Bronchial epithelial cell (primary cell): ENCODE measurements at regions not wholly inside any gene's neighbourhood (a gene's known extent, or its start where the extent isn't known, plus 50 kb on each side); places are given as distances from the start of the nearest gene placed in this dataset.
"Not testable (repeated sequence)": the region's sequence is repeated elsewhere in the genome, so short reads cannot be mapped to it uniquely, and the experiment has no call there.

Experiments used
- DNase-seq: peaks from one replicate; pipeline ENCODE4 v3.0.0-alpha.2; 2010; ENCODE audit warnings: low read depth
- FAIRE-seq: peaks from 2 replicates; lab custom pipeline; 2011; peaks lifted over from hg19 to GRCh38; lab: Jason Lieb, UNC
- H3K27me3 ChIP-seq: 2 replicates; pipeline ENCODE4 v1.5.1; 2011; ENCODE audit warnings: low read length; ENCODE audit not compliant: control insufficient read depth, insufficient read depth
- H3K36me3 ChIP-seq: 2 replicates; pipeline ENCODE4 v1.5.1; 2011; ENCODE audit warnings: low read length; ENCODE audit not compliant: control insufficient read depth, insufficient read depth
- H3K4me3 ChIP-seq: 2 replicates; pipeline ENCODE4 v1.5.1; 2011; ENCODE audit warnings: mild to moderate bottlenecking, low read depth, low read length, control low read depth
- TF ChIP-seq, protein P1 (sequence below): IDR thresholded peaks from 2 replicates; pipeline ENCODE4 v1.5.1; 2011; ENCODE audit warnings: mild to moderate bottlenecking, moderate library complexity, low read length, control low read depth, inconsistent platforms; ENCODE audit not compliant: insufficient read depth, severe bottlenecking

DNA sequence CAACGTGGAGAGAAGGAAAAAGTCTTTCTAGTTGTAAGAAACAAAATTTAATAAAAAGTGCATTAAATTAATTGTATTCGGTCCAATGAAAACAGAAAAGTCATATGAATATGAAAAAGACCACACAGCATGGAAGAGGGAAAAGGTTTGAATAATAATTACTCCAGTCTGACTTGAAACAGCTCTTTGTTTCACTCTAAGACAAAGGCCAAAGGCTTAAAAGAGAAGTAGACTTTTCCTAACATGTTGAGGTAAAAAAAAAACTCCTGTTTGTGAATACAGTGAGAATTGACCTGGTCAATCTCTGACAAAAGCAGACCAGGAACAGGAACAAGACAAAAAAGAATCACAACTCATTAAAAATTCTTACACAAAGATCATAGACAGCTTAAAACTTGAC is 429.8 kb downstream of the TOX3 start:
- TF ChIP-seq, protein P1, sequence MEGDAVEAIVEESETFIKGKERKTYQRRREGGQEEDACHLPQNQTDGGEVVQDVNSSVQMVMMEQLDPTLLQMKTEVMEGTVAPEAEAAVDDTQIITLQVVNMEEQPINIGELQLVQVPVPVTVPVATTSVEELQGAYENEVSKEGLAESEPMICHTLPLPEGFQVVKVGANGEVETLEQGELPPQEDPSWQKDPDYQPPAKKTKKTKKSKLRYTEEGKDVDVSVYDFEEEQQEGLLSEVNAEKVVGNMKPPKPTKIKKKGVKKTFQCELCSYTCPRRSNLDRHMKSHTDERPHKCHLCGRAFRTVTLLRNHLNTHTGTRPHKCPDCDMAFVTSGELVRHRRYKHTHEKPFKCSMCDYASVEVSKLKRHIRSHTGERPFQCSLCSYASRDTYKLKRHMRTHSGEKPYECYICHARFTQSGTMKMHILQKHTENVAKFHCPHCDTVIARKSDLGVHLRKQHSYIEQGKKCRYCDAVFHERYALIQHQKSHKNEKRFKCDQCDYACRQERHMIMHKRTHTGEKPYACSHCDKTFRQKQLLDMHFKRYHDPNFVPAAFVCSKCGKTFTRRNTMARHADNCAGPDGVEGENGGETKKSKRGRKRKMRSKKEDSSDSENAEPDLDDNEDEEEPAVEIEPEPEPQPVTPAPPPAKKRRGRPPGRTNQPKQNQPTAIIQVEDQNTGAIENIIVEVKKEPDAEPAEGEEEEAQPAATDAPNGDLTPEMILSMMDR, result no peak
- Histone ChIP-seq H3K27me3 (no peaks in the 10 kb centered on the region), H3K4me3 (no peak overlapping the region), H3K36me3 (no peaks in the 10 kb centered on the region)
- DNase-seq (no peak), FAIRE-seq (no peak)

DNA sequence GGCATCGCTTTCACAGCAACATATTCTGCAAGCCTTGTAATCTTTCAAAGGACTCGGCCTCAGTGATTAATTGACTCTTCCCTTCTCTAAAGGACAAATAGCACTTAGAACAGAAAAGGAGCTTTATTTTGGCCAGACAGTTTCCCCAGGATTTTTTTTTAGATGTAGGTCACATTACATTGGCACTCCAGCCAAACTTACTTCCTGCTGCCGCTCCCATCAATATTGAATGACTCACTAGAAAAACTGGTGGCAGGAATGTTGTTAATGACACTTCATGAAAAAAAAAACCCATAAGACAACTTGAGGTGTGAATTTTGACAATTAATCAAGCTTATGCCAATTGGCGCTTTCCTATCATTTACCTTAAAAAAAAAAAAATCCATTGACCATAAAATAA is 432.6 kb downstream of the TOX3 start:
- H3K27me3 ChIP-seq, result no peaks in the 10 kb centered on the region
- no peaks in the 10 kb centered on the region for H3K36me3 ChIP-seq
- FAIRE-seq (no peak), DNase-seq (peak; percentile 77)
- H3K4me3 ChIP-seq, result no peak overlapping the region
- TF ChIP-seq, protein P1, result no peak

DNA sequence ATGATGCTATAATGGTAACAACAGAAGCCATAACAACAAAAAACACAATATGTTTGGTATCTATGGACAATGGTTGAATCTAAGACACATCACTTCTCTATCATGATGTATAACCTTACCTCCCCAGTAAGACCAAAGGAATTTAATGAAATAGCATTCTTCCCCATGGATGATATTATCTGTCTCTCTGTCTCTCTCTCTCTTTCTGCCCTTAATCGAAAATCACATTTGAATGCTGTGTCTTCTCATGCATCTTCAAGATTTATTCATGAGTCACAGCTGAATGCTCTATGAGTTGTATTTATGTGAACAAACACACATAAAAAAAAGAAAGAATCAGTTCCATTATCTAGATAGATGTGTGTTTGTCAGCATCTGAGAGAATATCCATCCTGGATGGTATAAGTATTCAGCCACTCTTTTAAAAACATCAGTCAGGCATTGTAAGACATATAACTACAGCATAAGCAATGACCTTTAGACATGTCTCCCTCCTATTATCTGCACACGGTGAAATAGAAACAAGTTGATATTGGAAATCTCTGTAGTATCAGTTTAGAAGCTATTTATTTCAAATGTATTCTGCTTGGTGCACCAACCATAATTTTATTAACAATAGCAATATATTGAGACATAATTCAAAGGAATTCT is 433.3 kb downstream of the TOX3 start:
- H3K27me3 ChIP-seq, result no peaks in the 10 kb centered on the region
- FAIRE-seq (no peak), DNase-seq (peak; percentile 30)
- TF ChIP-seq, protein P1, result no peak
- no peak overlapping the region for H3K4me3 ChIP-seq
- no peaks in the 10 kb centered on the region for H3K36me3 ChIP-seq

DNA sequence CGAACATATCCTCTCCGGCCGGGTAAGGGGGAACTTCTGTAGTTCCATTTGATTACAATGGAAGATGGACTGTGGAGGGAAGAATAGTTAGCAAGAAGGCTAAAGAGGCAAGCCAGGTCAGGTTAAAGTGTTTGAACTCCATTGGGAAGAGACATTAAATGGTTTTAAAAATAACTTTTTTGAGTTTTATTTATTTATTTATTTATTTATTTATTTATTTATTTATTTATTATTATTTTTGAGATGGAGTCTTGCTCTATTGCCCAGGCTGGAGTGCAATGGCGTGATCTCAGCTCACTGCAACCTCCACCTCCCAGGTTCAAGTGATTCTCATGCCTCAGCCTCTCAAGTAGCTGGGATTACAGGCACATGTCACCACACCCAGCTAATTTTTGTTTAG is 441.9 kb downstream of the TOX3 start:
- not testable (repeated sequence) for FAIRE-seq, DNase-seq, H3K4me3 ChIP-seq, H3K36me3 ChIP-seq, H3K27me3 ChIP-seq

DNA sequence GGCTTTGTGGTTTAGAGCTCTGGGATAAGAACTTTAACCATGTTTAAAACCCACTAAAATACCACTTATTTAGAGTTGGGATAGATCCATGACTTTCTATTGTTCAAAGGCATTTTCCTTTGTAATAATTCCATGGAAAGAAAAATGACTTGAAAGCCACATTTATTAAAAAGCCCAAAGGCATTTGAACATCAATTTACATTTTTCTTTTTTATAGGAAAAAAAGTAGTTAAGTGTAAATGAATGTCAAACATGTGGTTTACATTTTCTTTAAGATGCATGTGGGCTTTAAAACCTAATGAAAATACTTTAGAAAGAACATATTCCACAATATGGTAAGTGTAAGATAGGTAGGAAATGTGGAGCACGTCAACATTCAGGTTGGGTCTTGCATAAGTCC is 443.2 kb downstream of the TOX3 start:
- no peak for DNase-seq
- no peaks in the 10 kb centered on the region for H3K36me3 ChIP-seq
- no peak overlapping the region for H3K4me3 ChIP-seq
- no peak for FAIRE-seq
- no peaks in the 10 kb centered on the region for H3K27me3 ChIP-seq
- TF ChIP-seq, protein P1, result no peak

DNA sequence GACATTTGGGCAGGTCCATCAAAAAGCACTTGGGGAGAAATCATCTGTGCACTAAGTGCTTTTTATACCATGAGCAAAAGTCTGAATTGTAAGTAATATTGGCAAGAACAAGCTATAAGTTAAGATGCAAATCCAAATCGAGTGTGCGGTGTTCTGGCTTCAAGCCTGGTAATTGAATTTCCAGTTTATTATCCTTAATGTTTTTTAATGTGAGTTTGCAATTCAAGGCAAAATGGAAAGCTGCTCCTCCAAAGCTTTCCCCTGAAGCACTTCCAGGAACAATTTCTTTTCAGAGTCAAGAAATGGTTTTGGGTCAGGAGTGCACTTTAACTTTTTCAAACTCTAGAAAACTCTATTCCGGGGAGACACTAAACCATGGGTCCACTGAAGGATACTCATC is 445.7 kb downstream of the TOX3 start:
- TF ChIP-seq, protein P1, result no peak
- H3K4me3 ChIP-seq, result no peak overlapping the region
- no peaks in the 10 kb centered on the region for H3K36me3 ChIP-seq
- DNase-seq, result no peak
- no peak for FAIRE-seq
- H3K27me3 ChIP-seq, result peaks cover 1% of the 10 kb centered on the region
